Stimulated activated memory B cell treated with anti-CD40 and anti-IgM and Interleukin-4, amounts not matched to agents 10 μg/mL and 1 μg/mL and 100 μg/mL, for 72 hours (primary cell): ENCODE measurements at regions not wholly inside any gene's neighbourhood (a gene's known extent, or its start where the extent isn't known, plus 50 kb on each side); places are given as distances from the start of the nearest gene placed in this dataset.
"Not testable (repeated sequence)": the region's sequence is repeated elsewhere in the genome, so short reads cannot be mapped to it uniquely, and the experiment has no call there.

Experiments
- ATAC-seq: fragments of 150-1000 bp; cut with Tn5 transposase; 2 replicates; pipeline ENCODE4 v1.10.0; 2021
- H3K27ac Mint-ChIP-seq: one replicate; pipeline ENCODE4 v1.8.0; 2022; ENCODE audit warnings: mild to moderate bottlenecking, mixed read lengths
- H3K27me3 Mint-ChIP-seq: one replicate; pipeline ENCODE4 v1.8.0; 2022; ENCODE audit warnings: mixed read lengths
- H3K36me3 Mint-ChIP-seq: one replicate; pipeline ENCODE4 v1.8.0; 2022; ENCODE audit warnings: mixed read lengths
- H3K4me1 Mint-ChIP-seq: one replicate; pipeline ENCODE4 v1.8.0; 2022; ENCODE audit warnings: mixed read lengths
- H3K4me3 Mint-ChIP-seq: one replicate; pipeline ENCODE4 v1.8.0; 2022; ENCODE audit warnings: mild to moderate bottlenecking, moderate library complexity, mixed read lengths
- H3K9me3 Mint-ChIP-seq: one replicate; pipeline ENCODE4 v1.8.0; 2022; ENCODE audit warnings: mixed read lengths

GRCh38 chr6:137545073-137545472 lies 50.9 kb upstream of the OLIG3 start:
- no peak for ATAC-seq
- no peak overlapping the region for H3K27ac Mint-ChIP-seq
- H3K27me3 Mint-ChIP-seq: peaks cover 48% of the 10 kb centered on the region
- no peak overlapping the region for H3K4me3 Mint-ChIP-seq
- H3K9me3 Mint-ChIP-seq: no peaks in the 10 kb centered on the region
- no peaks in the 10 kb centered on the region for H3K36me3 Mint-ChIP-seq
- H3K4me1 Mint-ChIP-seq: no peaks in the 10 kb centered on the region

- H3K36me3 Mint-ChIP-seq: no peaks in the 10 kb centered on the region
- H3K4me1 Mint-ChIP-seq: no peaks in the 10 kb centered on the region
- peaks cover 44% of the 10 kb centered on the region for H3K27me3 Mint-ChIP-seq
- H3K4me3 Mint-ChIP-seq: no peak overlapping the region
- H3K9me3 Mint-ChIP-seq: no peaks in the 10 kb centered on the region
- no peak for ATAC-seq
- H3K27ac Mint-ChIP-seq: no peak overlapping the region
Measured at GRCh38 chr6:137547186-137547585, 53.0 kb upstream of the OLIG3 start.

GRCh38 chr6:137547601-137548000 lies 53.4 kb upstream of the OLIG3 start:
- Mint-ChIP-seq H3K27me3 (peaks cover 40% of the 10 kb centered on the region), H3K4me3 (no peak overlapping the region), H3K36me3 (no peaks in the 10 kb centered on the region), H3K4me1 (no peaks in the 10 kb centered on the region), H3K9me3 (no peaks in the 10 kb centered on the region), H3K27ac (no peak overlapping the region)
- ATAC-seq: no peak

- no peak for ATAC-seq
- Mint-ChIP-seq H3K27ac (no peak overlapping the region), H3K27me3 (peaks cover 30% of the 10 kb centered on the region), H3K4me1 (no peaks in the 10 kb centered on the region), H3K36me3 (no peaks in the 10 kb centered on the region), H3K9me3 (no peaks in the 10 kb centered on the region), H3K4me3 (no peak overlapping the region)
Measured at GRCh38 chr6:137549106-137549505, 54.9 kb upstream of the OLIG3 start.

GRCh38 chr6:137550535-137550934 lies 56.3 kb upstream of the OLIG3 start:
- no peaks in the 10 kb centered on the region for H3K4me1 Mint-ChIP-seq
- no peaks in the 10 kb centered on the region for H3K36me3 Mint-ChIP-seq
- no peak for ATAC-seq
- H3K9me3 Mint-ChIP-seq: no peaks in the 10 kb centered on the region
- H3K4me3 Mint-ChIP-seq: no peak overlapping the region
- H3K27ac Mint-ChIP-seq: no peak overlapping the region
- H3K27me3 Mint-ChIP-seq: peaks cover 26% of the 10 kb centered on the region

GRCh38 chr6:137552146-137552545 lies 58.0 kb upstream of the OLIG3 start:
- Mint-ChIP-seq H3K9me3 (no peaks in the 10 kb centered on the region), H3K36me3 (no peaks in the 10 kb centered on the region), H3K4me3 (no peak overlapping the region), H3K27me3 (peaks cover 15% of the 10 kb centered on the region), H3K27ac (no peak overlapping the region), H3K4me1 (no peaks in the 10 kb centered on the region)
- no peak for ATAC-seq

- Mint-ChIP-seq H3K27ac (no peak overlapping the region), H3K4me3 (no peak overlapping the region), H3K27me3 (peaks cover 9% of the 10 kb centered on the region), H3K4me1 (no peaks in the 10 kb centered on the region), H3K9me3 (no peaks in the 10 kb centered on the region), H3K36me3 (no peaks in the 10 kb centered on the region)
- no peak for ATAC-seq
Measured at GRCh38 chr6:137552809-137553208, 58.6 kb upstream of the OLIG3 start.

GRCh38 chr6:137559521-137560183 lies 65.5 kb upstream of the OLIG3 start:
- H3K27ac Mint-ChIP-seq, ATAC-seq, H3K36me3 Mint-ChIP-seq, H3K9me3 Mint-ChIP-seq, H3K4me1 Mint-ChIP-seq, H3K4me3 Mint-ChIP-seq: not testable (repeated sequence)
- H3K27me3 Mint-ChIP-seq: peaks cover 44% of the 10 kb centered on the region

DNA sequence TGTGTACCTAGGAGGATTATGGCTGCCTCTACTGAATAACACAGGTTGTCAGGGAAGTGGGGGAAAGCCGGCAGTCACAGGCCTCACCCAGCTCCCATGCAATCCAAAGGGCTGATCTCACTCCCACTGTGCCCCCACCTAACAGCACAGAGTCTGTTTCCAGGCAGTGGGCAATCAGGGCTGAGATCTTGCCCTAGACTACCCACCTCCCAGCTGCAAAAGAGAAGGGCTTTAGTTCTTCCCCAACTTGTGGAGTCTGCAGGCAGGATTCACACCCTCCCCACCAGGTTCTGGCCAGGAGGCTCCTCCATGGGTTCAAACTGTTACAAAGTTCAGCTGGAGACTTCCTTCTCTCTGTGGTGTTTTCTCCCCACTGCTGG lies 66.0 kb upstream of the OLIG3 start:
- no peak overlapping the region for H3K27ac Mint-ChIP-seq
- no peak for ATAC-seq
- H3K9me3 Mint-ChIP-seq: peaks cover 3% of the 10 kb centered on the region
- H3K36me3 Mint-ChIP-seq: no peaks in the 10 kb centered on the region
- H3K4me1 Mint-ChIP-seq: no peaks in the 10 kb centered on the region
- H3K4me3 Mint-ChIP-seq: no peak overlapping the region
- peaks cover 44% of the 10 kb centered on the region for H3K27me3 Mint-ChIP-seq

- Mint-ChIP-seq H3K27me3 (peaks cover 42% of the 10 kb centered on the region), H3K4me3 (no peak overlapping the region), H3K9me3 (peaks cover 3% of the 10 kb centered on the region), H3K36me3 (no peaks in the 10 kb centered on the region), H3K4me1 (no peaks in the 10 kb centered on the region), H3K27ac (no peak overlapping the region)
- ATAC-seq: no peak
Measured at GRCh38 chr6:137568067-137568466, 73.9 kb upstream of the OLIG3 start.

GRCh38 chr6:137570393-137570792 lies 76.2 kb upstream of the OLIG3 start:
- ATAC-seq: no peak
- Mint-ChIP-seq H3K36me3 (no peaks in the 10 kb centered on the region), H3K4me1 (no peaks in the 10 kb centered on the region), H3K4me3 (no peak overlapping the region), H3K27ac (no peak overlapping the region), H3K9me3 (no peaks in the 10 kb centered on the region), H3K27me3 (peaks cover 45% of the 10 kb centered on the region)

GRCh38 chr6:137571854-137572253 lies 77.7 kb upstream of the OLIG3 start:
- H3K27me3 Mint-ChIP-seq: peaks cover 32% of the 10 kb centered on the region

DNA sequence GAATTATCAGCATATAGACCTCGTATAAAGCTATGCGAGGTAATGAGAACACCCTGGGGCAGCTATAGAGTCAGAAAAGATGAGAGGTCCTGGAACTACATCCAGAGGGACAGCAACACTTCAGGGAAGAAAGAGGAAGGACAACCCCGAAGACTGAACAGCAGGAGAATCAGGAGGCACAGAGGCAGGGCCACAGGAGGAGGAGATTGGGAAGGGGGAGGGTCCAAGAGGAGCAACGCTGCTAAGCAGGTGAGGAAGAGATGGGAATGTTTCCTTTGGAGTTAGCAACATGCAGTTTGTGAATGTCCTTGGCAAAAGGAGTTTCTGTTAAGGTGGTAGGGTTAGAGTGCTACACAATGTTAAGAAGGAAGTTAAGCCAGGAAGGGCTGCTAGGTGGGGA lies 79.5 kb upstream of the OLIG3 start:
- ATAC-seq: no peak
- H3K9me3 Mint-ChIP-seq: no peaks in the 10 kb centered on the region
- peaks cover 23% of the 10 kb centered on the region for H3K27me3 Mint-ChIP-seq
- H3K4me1 Mint-ChIP-seq: no peaks in the 10 kb centered on the region
- H3K27ac Mint-ChIP-seq: no peak overlapping the region
- no peaks in the 10 kb centered on the region for H3K36me3 Mint-ChIP-seq
- no peak overlapping the region for H3K4me3 Mint-ChIP-seq

More at GRCh38 chr6:137571854-137572253, 77.7 kb upstream of the OLIG3 start:
- ATAC-seq: peak; percentile 51
- Mint-ChIP-seq H3K9me3 (no peaks in the 10 kb centered on the region), H3K4me1 (no peaks in the 10 kb centered on the region), H3K4me3 (no peak overlapping the region), H3K27ac (no peak overlapping the region), H3K36me3 (no peaks in the 10 kb centered on the region)

GRCh38 chr6:137579612-137580011 lies 85.4 kb upstream of the OLIG3 start:
- H3K4me3 Mint-ChIP-seq: no peak overlapping the region
- peaks cover 8% of the 10 kb centered on the region for H3K27me3 Mint-ChIP-seq
- peaks cover 13% of the 10 kb centered on the region for H3K4me1 Mint-ChIP-seq
- ATAC-seq: no peak
- H3K27ac Mint-ChIP-seq: no peak overlapping the region
- H3K9me3 Mint-ChIP-seq: no peaks in the 10 kb centered on the region
- no peaks in the 10 kb centered on the region for H3K36me3 Mint-ChIP-seq

GRCh38 chr6:137581019-137581707 lies 87.0 kb upstream of the OLIG3 start:
- peaks cover 11% of the 10 kb centered on the region for H3K27me3 Mint-ChIP-seq
- H3K4me3 Mint-ChIP-seq: no peak overlapping the region
- H3K27ac Mint-ChIP-seq: peak overlapping the region; percentile 1
- H3K36me3 Mint-ChIP-seq: no peaks in the 10 kb centered on the region
- H3K9me3 Mint-ChIP-seq: no peaks in the 10 kb centered on the region
- peaks cover 13% of the 10 kb centered on the region for H3K4me1 Mint-ChIP-seq
- ATAC-seq: peak; percentile 57

DNA sequence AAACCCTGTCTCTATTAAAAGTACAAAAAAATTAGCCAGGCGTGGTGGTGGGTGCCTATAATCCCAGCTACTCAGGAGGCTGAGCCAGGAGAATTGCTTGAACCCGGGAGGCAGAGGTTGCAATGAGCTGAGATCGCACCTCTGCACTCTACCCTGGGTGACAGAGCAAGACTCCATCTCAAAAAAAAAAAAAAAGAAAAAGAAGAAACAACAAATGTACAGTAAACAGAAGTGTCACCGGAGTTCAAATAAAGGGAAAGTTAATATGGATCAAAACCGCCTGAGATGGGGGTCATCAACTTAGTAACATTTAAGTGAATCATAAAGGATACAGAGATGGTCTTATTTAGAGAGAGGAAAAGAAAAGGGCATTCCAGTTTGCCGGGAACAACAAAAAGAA lies 89.3 kb upstream of the OLIG3 start:
- H3K36me3 Mint-ChIP-seq, H3K27ac Mint-ChIP-seq, H3K9me3 Mint-ChIP-seq, ATAC-seq, H3K4me3 Mint-ChIP-seq: not testable (repeated sequence)
- peaks cover 13% of the 10 kb centered on the region for H3K4me1 Mint-ChIP-seq
- peaks cover 20% of the 10 kb centered on the region for H3K27me3 Mint-ChIP-seq
